A549 (cell line): ENCODE measurements at regions not wholly inside any gene's neighbourhood (a gene's known extent, or its start where the extent isn't known, plus 50 kb on each side); places are given as distances from the start of the nearest gene placed in this dataset.

Experiments used
- CBX8 ChIP-seq: fragments of 200-600 bp; sonication (generic); IDR thresholded peaks from 2 replicates; pipeline ENCODE4 v1.6.1; 2016
- CHD4 ChIP-seq: fragments of 200-600 bp; sonication (generic); IDR thresholded peaks from 2 replicates; pipeline ENCODE4 v1.6.1; 2016; ENCODE audit warnings: antibody characterized with exemption, mild to moderate bottlenecking, borderline replicate concordance
- CTCF ChIP-seq: fragments of >200 bp; sonication (Bioruptor Twin); formaldehyde crosslinking; IDR thresholded peaks from 3 replicates; pipeline ENCODE4 v1.5.1; 2016
- E2F6 ChIP-seq: IDR thresholded peaks from 2 replicates; pipeline ENCODE4 v1.6.1; 2012; ENCODE audit warnings: low read depth, borderline replicate concordance
- EP300 ChIP-seq, 2 experiments: fragments of >200 bp; sonication (Bioruptor Twin); formaldehyde crosslinking; IDR thresholded peaks; 2 replicates in 1 of 2; 3 replicates in 1 of 2; pipeline ENCODE4 v1.6.1; 2016 to 2017
- HDAC2 ChIP-seq: fragments of 200-600 bp; sonication (generic); IDR thresholded peaks from 2 replicates; pipeline ENCODE4 v1.6.1; 2016
- KDM1A ChIP-seq: fragments of 200-600 bp; sonication (generic); IDR thresholded peaks from 2 replicates; pipeline ENCODE4 v1.6.1; 2016; ENCODE audit warnings: low read depth, mild to moderate bottlenecking
- MAZ ChIP-seq: fragments of 150-350 bp; IDR thresholded peaks from 2 replicates; pipeline ENCODE4 v1.6.1; 2014; ENCODE audit warnings: antibody characterized with exemption, low read depth, low read length, borderline replicate concordance
- RNF2 ChIP-seq: fragments of 200-600 bp; sonication (generic); IDR thresholded peaks from 2 replicates; pipeline ENCODE4 v1.6.1; 2016; ENCODE audit warnings: low read depth, mild to moderate bottlenecking, antibody characterized with exemption, moderate library complexity, borderline replicate concordance
- TP53 ChIP-seq: fragments of 250-450 bp; sonication (Bioruptor Pico); IDR thresholded peaks from 2 replicates; pipeline ENCODE4 v1.5.0; 2021; ENCODE audit warnings: mild to moderate bottlenecking, moderate library complexity

- TF ChIP-seq E2F6 (no peak), EP300 (IDR thresholded peaks at IDR 0.05) (no peak), CTCF (no peak), KDM1A (no peak), CBX8 (no peak), TP53 (CRISPR knock-in tag) (no peak), CHD4 (no peak), HDAC2 (no peak), RNF2 (no peak), MAZ (no peak)
Measured at GRCh38 chr5:175803736-175804454, 67.5 kb upstream of the CPLX2 start.
